ENCODE measurements at regions not wholly inside any gene's neighbourhood (a gene's known extent, or its start where the extent isn't known, plus 50 kb on each side); places are given as distances from the start of the nearest gene placed in this dataset.

GRCh38 chr6:24051942-24052589 is 73.9 kb upstream of the NRSN1 start:
- Histone ChIP-seq H3K79me2 (ENCODE audit: insufficient read depth, low read length) (no peaks in the 10 kb centered on the region), H3K4me3 (ENCODE audit: low read depth, low read length, poor library complexity, severe bottlenecking) (no peak overlapping the region), H3K9me3 (ENCODE audit: low read length) (no peaks in the 10 kb centered on the region), H3K4me2 (ENCODE audit: low read length) (no peak overlapping the region), H2AFZ (ENCODE audit: low read length) (no peak overlapping the region), H3K36me3 (ENCODE audit: insufficient read depth, low read length) (no peaks in the 10 kb centered on the region), H3K27me3 (ENCODE audit: insufficient read depth, low read length) (no peaks in the 10 kb centered on the region), H4K20me1 (ENCODE audit: insufficient read depth, low read length) (no peaks in the 10 kb centered on the region), H3K9ac (ENCODE audit: low read length) (no peak overlapping the region), H3K27ac (ENCODE audit: low read depth, low read length, poor library complexity, severe bottlenecking) (no peak overlapping the region), H3K4me1 (ENCODE audit: insufficient read depth, low read length, severe bottlenecking) (no peaks in the 10 kb centered on the region), H3K9me2 (ENCODE audit: low read depth, low read length) (no peaks in the 10 kb centered on the region), H3F3A (ENCODE audit: insufficient read depth, low read length) (no peaks in the 10 kb centered on the region)
- TF ChIP-seq CTCF (IDR thresholded peaks at IDR 0.05; ENCODE audit: low read length), result no peak
- TF ChIP-seq EZH2 (IDR thresholded peaks at IDR 0.05; ENCODE audit: borderline replicate concordance, low read length), result no peak

GRCh38 chr6:24052590-24052961 is 73.4 kb upstream of the NRSN1 start:
- H2AFZ ChIP-seq (ENCODE audit: low read length), result no peak overlapping the region
- TF ChIP-seq CTCF (IDR thresholded peaks at IDR 0.05; ENCODE audit: low read length) (no peak), EZH2 (IDR thresholded peaks at IDR 0.05; ENCODE audit: borderline replicate concordance, low read length) (no peak)
- H3K36me3 ChIP-seq (ENCODE audit: insufficient read depth, low read length), result no peaks in the 10 kb centered on the region
- no peaks in the 10 kb centered on the region for H4K20me1 ChIP-seq (ENCODE audit: insufficient read depth, low read length)
- no peak overlapping the region for H3K4me3 ChIP-seq (ENCODE audit: low read depth, low read length, poor library complexity, severe bottlenecking)
- no peaks in the 10 kb centered on the region for H3K79me2 ChIP-seq (ENCODE audit: insufficient read depth, low read length)
- no peaks in the 10 kb centered on the region for H3K27me3 ChIP-seq (ENCODE audit: insufficient read depth, low read length)
- no peak overlapping the region for H3K4me2 ChIP-seq (ENCODE audit: low read length)
- no peaks in the 10 kb centered on the region for H3F3A ChIP-seq (ENCODE audit: insufficient read depth, low read length)
- H3K9me2 ChIP-seq (ENCODE audit: low read depth, low read length), result no peaks in the 10 kb centered on the region
- no peak overlapping the region for H3K27ac ChIP-seq (ENCODE audit: low read depth, low read length, poor library complexity, severe bottlenecking)
- no peak overlapping the region for H3K9ac ChIP-seq (ENCODE audit: low read length)
- H3K4me1 ChIP-seq (ENCODE audit: insufficient read depth, low read length, severe bottlenecking), result no peaks in the 10 kb centered on the region
- no peaks in the 10 kb centered on the region for H3K9me3 ChIP-seq (ENCODE audit: low read length)

GRCh38 chr6:24053057-24053456 is 73.0 kb upstream of the NRSN1 start:
- H3K27ac ChIP-seq (ENCODE audit: low read depth, low read length, poor library complexity, severe bottlenecking), result no peak overlapping the region
- H3K4me1 ChIP-seq (ENCODE audit: insufficient read depth, low read length, severe bottlenecking), result no peaks in the 10 kb centered on the region
- H3K9me3 ChIP-seq (ENCODE audit: low read length), result no peaks in the 10 kb centered on the region
- no peaks in the 10 kb centered on the region for H4K20me1 ChIP-seq (ENCODE audit: insufficient read depth, low read length)
- no peaks in the 10 kb centered on the region for H3K27me3 ChIP-seq (ENCODE audit: insufficient read depth, low read length)
- no peak for TF ChIP-seq EZH2 (IDR thresholded peaks at IDR 0.05; ENCODE audit: borderline replicate concordance, low read length)
- TF ChIP-seq CTCF (IDR thresholded peaks at IDR 0.05; ENCODE audit: low read length), result no peak
- H2AFZ ChIP-seq (ENCODE audit: low read length), result no peak overlapping the region
- no peak overlapping the region for H3K4me2 ChIP-seq (ENCODE audit: low read length)
- no peak overlapping the region for H3K9ac ChIP-seq (ENCODE audit: low read length)
- no peaks in the 10 kb centered on the region for H3F3A ChIP-seq (ENCODE audit: insufficient read depth, low read length)
- no peaks in the 10 kb centered on the region for H3K9me2 ChIP-seq (ENCODE audit: low read depth, low read length)
- H3K4me3 ChIP-seq (ENCODE audit: low read depth, low read length, poor library complexity, severe bottlenecking), result no peak overlapping the region
- no peaks in the 10 kb centered on the region for H3K36me3 ChIP-seq (ENCODE audit: insufficient read depth, low read length)
- H3K79me2 ChIP-seq (ENCODE audit: insufficient read depth, low read length), result no peaks in the 10 kb centered on the region

Measured in OCI-LY1 (cell line).